ENCODE measurements at regions not wholly inside any gene's neighbourhood (a gene's known extent, or its start where the extent isn't known, plus 50 kb on each side); places are given as distances from the start of the nearest gene placed in this dataset.

GRCh38 chr6:156189195-156189594, 588.0 kb upstream of the ARID1B start:
- Mint-ChIP-seq H3K4me3 (no peak overlapping the region), H3K27ac (no peak overlapping the region), H3K9me3 (peaks cover 4% of the 10 kb centered on the region), H3K36me3 (no peaks in the 10 kb centered on the region), H3K4me1 (no peaks in the 10 kb centered on the region), H3K27me3 (ENCODE audit: low read depth) (peaks cover 7% of the 10 kb centered on the region)
- TF ChIP-seq CTCF (IDR thresholded peaks at IDR 0.05; ENCODE audit: unreplicated experiment): no peak
- no peak for DNase-seq (ENCODE audit: low spot score in 2 of 2, unreplicated experiment in 2 of 2)

- Mint-ChIP-seq H3K27me3 (ENCODE audit: low read depth) (peaks cover 15% of the 10 kb centered on the region), H3K27ac (no peak overlapping the region), H3K4me1 (no peaks in the 10 kb centered on the region), H3K9me3 (peaks cover 11% of the 10 kb centered on the region), H3K36me3 (no peaks in the 10 kb centered on the region), H3K4me3 (no peak overlapping the region)
- TF ChIP-seq CTCF (IDR thresholded peaks at IDR 0.05; ENCODE audit: unreplicated experiment): no peak
- no peak for DNase-seq (ENCODE audit: low spot score in 2 of 2, unreplicated experiment in 2 of 2)
Observed at GRCh38 chr6:156185113-156185512, 592.1 kb upstream of the ARID1B start.

- Mint-ChIP-seq H3K4me3 (no peak overlapping the region), H3K27me3 (ENCODE audit: low read depth) (peaks cover 13% of the 10 kb centered on the region), H3K9me3 (peaks cover 19% of the 10 kb centered on the region), H3K36me3 (no peaks in the 10 kb centered on the region), H3K27ac (no peak overlapping the region), H3K4me1 (no peaks in the 10 kb centered on the region)
- TF ChIP-seq CTCF (IDR thresholded peaks at IDR 0.05; ENCODE audit: unreplicated experiment): no peak
- no peak for DNase-seq (ENCODE audit: low spot score in 2 of 2, unreplicated experiment in 2 of 2)
Observed at GRCh38 chr6:156183678-156184077, 593.5 kb upstream of the ARID1B start.

- H3K9me3 Mint-ChIP-seq: peaks cover 24% of the 10 kb centered on the region
- no peaks in the 10 kb centered on the region for H3K4me1 Mint-ChIP-seq
- no peak for TF ChIP-seq CTCF (IDR thresholded peaks at IDR 0.05; ENCODE audit: unreplicated experiment)
- peaks cover 10% of the 10 kb centered on the region for H3K27me3 Mint-ChIP-seq (ENCODE audit: low read depth)
- no peak overlapping the region for H3K4me3 Mint-ChIP-seq
- H3K36me3 Mint-ChIP-seq: no peaks in the 10 kb centered on the region
- no peak for DNase-seq (ENCODE audit: low spot score in 2 of 2, unreplicated experiment in 2 of 2)
- H3K27ac Mint-ChIP-seq: no peak overlapping the region
Observed at GRCh38 chr6:156182356-156182755, 594.8 kb upstream of the ARID1B start.

GRCh38 chr6:156181506-156181905, 595.7 kb upstream of the ARID1B start:
- H3K4me3 Mint-ChIP-seq: no peak overlapping the region
- H3K36me3 Mint-ChIP-seq: no peaks in the 10 kb centered on the region
- peaks cover 24% of the 10 kb centered on the region for H3K9me3 Mint-ChIP-seq
- DNase-seq (ENCODE audit: low spot score in 2 of 2, unreplicated experiment in 2 of 2): no peak
- peaks cover 10% of the 10 kb centered on the region for H3K27me3 Mint-ChIP-seq (ENCODE audit: low read depth)
- H3K4me1 Mint-ChIP-seq: no peaks in the 10 kb centered on the region
- no peak overlapping the region for H3K27ac Mint-ChIP-seq
- TF ChIP-seq CTCF (IDR thresholded peaks at IDR 0.05; ENCODE audit: unreplicated experiment): no peak

GRCh38 chr6:156175971-156176421, 601.2 kb upstream of the ARID1B start:
- no peak for DNase-seq (ENCODE audit: low spot score in 2 of 2, unreplicated experiment in 2 of 2)
- no peak overlapping the region for H3K4me3 Mint-ChIP-seq
- H3K9me3 Mint-ChIP-seq: peaks cover 21% of the 10 kb centered on the region
- peaks cover 25% of the 10 kb centered on the region for H3K27me3 Mint-ChIP-seq (ENCODE audit: low read depth)
- no peak overlapping the region for H3K27ac Mint-ChIP-seq
- H3K36me3 Mint-ChIP-seq: no peaks in the 10 kb centered on the region
- no peak for TF ChIP-seq CTCF (IDR thresholded peaks at IDR 0.05; ENCODE audit: unreplicated experiment)
- no peaks in the 10 kb centered on the region for H3K4me1 Mint-ChIP-seq

Measured in mesothelial cell of epicardium (in vitro differentiated cells).